22Rv1 (cell line): ENCODE measurements at regions not wholly inside any gene's neighbourhood (a gene's known extent, or its start where the extent isn't known, plus 50 kb on each side); places are given as distances from the start of the nearest gene placed in this dataset.

Source experiments
- H3K27ac ChIP-seq: fragments of 450-650 bp; 2 replicates; pipeline ENCODE4 v1.5.1; 2017
- ZFX ChIP-seq: fragments of 450-650 bp; IDR thresholded peaks from 2 replicates; pipeline ENCODE4 v1.6.1; 2017; ENCODE audit warnings: antibody characterized with exemption, borderline replicate concordance
- TF ChIP-seq, protein P1 (sequence below): fragments of 450-650 bp; IDR thresholded peaks from 2 replicates; pipeline ENCODE4 v1.5.1; 2017; ENCODE audit warnings: mild to moderate bottlenecking

DNA sequence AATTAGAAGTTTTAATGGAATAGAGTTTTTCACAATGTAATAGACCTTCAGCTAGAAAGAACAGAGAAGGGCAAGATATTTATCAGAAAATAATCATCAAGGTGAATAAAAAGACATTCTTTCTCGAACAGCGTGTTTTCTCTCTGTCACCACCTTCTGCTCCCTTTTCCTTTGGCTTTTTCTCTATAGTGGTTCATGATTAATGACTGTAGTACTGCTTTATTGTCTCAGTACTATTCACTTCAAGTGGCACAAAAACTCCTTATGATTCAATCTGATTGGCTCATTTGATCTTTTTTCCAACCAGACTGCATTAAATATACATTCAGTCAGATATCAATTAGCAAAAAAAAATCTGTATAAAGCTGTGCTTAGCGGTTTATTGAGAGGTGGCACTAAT is 516.0 kb downstream of the OTOL1 start:
- no peak overlapping the region for H3K27ac ChIP-seq
- no peak for TF ChIP-seq ZFX
- TF ChIP-seq, protein P1, sequence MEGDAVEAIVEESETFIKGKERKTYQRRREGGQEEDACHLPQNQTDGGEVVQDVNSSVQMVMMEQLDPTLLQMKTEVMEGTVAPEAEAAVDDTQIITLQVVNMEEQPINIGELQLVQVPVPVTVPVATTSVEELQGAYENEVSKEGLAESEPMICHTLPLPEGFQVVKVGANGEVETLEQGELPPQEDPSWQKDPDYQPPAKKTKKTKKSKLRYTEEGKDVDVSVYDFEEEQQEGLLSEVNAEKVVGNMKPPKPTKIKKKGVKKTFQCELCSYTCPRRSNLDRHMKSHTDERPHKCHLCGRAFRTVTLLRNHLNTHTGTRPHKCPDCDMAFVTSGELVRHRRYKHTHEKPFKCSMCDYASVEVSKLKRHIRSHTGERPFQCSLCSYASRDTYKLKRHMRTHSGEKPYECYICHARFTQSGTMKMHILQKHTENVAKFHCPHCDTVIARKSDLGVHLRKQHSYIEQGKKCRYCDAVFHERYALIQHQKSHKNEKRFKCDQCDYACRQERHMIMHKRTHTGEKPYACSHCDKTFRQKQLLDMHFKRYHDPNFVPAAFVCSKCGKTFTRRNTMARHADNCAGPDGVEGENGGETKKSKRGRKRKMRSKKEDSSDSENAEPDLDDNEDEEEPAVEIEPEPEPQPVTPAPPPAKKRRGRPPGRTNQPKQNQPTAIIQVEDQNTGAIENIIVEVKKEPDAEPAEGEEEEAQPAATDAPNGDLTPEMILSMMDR, result no peak

DNA sequence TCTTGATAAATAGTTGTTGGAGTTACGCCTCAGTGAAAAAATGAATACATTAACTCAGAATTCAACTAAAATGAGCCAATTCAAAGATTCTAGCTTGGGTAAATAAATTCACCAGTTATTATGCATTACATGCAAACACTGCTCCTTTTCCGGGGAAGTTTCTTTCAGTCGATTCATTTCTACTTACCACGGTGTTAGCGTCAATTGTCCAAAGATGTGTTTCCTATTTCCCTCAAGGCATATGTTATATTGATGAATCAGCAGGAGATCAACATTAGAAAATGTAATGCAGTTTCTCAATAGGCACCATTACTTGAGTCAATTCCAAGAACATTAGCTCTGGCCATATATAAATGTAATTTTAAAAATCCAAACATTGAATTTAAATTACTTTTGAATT is 517.7 kb downstream of the OTOL1 start:
- TF ChIP-seq, protein P1, result no peak
- TF ChIP-seq ZFX, result no peak

DNA sequence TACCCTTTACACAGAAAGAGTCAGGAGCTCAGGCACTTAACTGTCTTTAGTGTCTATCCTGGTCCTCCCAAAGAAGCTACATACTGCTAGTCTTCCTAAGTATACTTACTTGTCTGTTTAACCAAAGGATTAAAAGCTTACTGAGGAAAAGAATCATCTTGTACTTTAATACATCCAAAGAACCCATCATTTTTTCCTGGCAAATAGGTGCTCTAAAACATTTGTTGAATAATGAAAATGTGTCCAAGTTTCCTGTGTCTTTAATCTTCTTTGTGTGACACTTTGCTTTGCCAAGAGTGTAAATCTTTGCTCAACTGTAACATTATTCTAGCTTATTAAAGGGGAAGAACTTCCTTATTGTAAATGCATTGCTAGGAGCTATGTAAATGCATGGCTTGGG is 519.2 kb downstream of the OTOL1 start:
- no peak overlapping the region for H3K27ac ChIP-seq
- TF ChIP-seq ZFX, result no peak
- TF ChIP-seq, protein P1, result no peak

More for the DNA sequence above, 517.7 kb downstream of the OTOL1 start:
- no peak overlapping the region for H3K27ac ChIP-seq

DNA sequence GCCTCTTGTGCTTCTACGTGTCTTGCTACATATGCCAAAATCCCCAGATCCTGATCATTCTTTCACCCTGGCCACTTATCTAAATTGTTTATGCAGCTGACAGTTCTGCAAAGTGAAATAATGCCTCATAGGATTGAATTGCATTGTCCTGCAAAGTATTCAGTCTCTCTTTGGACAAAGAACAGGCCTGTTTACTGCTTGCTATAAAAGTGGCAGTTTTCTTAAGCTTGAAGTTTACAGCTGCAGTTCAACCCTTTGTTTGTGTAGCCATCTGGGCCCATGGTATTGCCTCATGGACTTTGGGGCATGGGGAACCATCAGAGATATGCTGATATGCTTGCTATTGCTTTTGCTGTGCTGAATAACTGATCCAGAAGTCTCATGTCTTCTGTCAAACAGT is 523.2 kb downstream of the OTOL1 start:
- no peak overlapping the region for H3K27ac ChIP-seq
- TF ChIP-seq, protein P1, result no peak
- no peak for TF ChIP-seq ZFX

DNA sequence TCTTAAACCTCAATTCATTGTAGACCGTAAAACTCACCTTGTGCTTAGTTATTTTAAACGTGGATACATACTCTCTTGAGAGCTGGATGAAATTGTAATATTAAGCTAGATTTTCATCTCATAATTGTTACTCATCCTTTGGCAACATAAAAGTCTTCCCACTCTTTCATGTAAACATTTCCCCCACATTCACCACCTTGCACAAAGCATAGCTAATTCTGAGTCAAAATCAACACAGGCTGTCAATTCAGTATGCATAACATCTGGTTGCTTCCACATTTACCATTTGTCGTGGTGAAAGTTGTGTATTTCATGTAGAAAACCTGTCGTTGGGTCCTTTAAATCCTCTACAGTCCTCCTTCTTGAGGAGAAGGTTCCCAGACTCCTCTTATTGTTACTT is 524.6 kb downstream of the OTOL1 start:
- H3K27ac ChIP-seq, result no peak overlapping the region
- TF ChIP-seq, protein P1, result no peak
- TF ChIP-seq ZFX, result no peak

DNA sequence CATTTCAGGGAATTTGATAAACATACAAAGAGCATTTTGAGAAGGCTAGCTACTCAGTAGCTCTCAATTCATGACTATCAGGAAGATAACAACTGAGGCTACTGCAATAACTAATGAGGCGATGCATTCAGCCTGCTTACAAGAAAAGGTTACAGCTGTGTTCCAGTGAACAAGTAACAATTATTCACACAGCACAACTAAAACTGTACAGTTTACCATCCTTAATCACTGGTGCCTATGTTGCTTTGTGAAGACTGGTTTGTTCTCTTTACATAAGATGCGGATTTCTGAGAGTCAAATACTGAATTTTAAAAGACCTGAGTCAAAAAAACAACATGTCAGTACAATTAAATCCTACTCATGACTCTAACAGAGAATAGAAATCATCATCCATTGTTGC is 526.3 kb downstream of the OTOL1 start:
- no peak overlapping the region for H3K27ac ChIP-seq

DNA sequence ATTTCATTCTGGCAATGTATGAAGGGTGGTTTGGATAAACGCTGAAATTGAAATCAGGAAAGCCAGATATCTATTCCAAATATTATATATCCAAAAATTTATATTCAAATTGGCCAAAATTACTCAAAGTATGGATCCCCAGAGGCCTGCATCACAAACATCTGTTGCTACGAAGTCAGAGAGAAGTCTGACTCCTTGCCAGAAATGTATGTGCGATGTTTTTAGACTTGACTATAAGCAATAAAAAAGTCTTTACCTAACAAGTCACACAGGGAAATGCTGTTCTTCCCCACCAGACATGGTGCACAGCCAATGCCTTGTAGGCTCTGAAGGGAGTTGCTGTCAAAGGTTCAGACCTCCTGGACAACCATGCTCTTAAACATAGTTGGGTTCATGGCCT is 533.1 kb downstream of the OTOL1 start:
- no peak overlapping the region for H3K27ac ChIP-seq
- TF ChIP-seq, protein P1, result no peak
- TF ChIP-seq ZFX, result no peak

More for the DNA sequence above, 526.3 kb downstream of the OTOL1 start:
- no peak for TF ChIP-seq ZFX
- TF ChIP-seq, protein P1, result no peak
